IMR-90 (cell line): ENCODE measurements at regions not wholly inside any gene's neighbourhood (a gene's known extent, or its start where the extent isn't known, plus 50 kb on each side); places are given as distances from the start of the nearest gene placed in this dataset.
A peak's percentile ranks its signal among the peaks of the same experiment; 100 is the strongest.

Experiments used
- ATAC-seq: fragments of 200-7000 bp; cut with Tn5 transposase; 2 replicates; pipeline ENCODE4 v1.9.1; 2020; ENCODE audit warnings: low read depth, mild to moderate bottlenecking, moderate library complexity
- BruUV-seq: library from RNA; stranded (reverse); fragments of 400-500 nt; replicated peaks from 2 replicates; lab custom pipeline; 2021; lab: Mats Ljungman, UMichigan
- CTCF ChIA-PET: fragments of 300-600 bp; formaldehyde crosslinking; extraction: SDS; loops from one replicate; lab custom pipeline; 2021; ENCODE audit warnings: antibody characterized with exemption; lab: Yijun Ruan, JAX
- POLR2A ChIA-PET: fragments of 300-600 bp; sonication (Branson Sonifier 250); formaldehyde crosslinking; loops from one replicate; lab custom pipeline; 2022; ENCODE audit warnings: antibody characterized with exemption; ENCODE audit not compliant: unreplicated experiment; lab: Charles Lee
- DNase-seq: peaks from one replicate; pipeline ENCODE4 v3.0.0; 2013
- H2AFZ ChIP-seq: replicated peaks from 2 replicates; pipeline ENCODE3; 2013; ENCODE audit warnings: low read length, mild to moderate bottlenecking; ENCODE audit not compliant: poor library complexity
- H2AK5ac ChIP-seq: 2 replicates; pipeline ENCODE4 v1.6.1; 2013; ENCODE audit warnings: low read depth, low read length, inconsistent platforms
- H2AK9ac ChIP-seq: replicated peaks from 2 replicates; pipeline ENCODE3; 2013; ENCODE audit warnings: mild to moderate bottlenecking, low read depth, low read length, moderate library complexity; ENCODE audit not compliant: poor library complexity
- H2BK120ac ChIP-seq: 2 replicates; pipeline ENCODE4 v1.6.1; 2013; ENCODE audit warnings: low read depth, low read length, inconsistent platforms
- H2BK15ac ChIP-seq: 3 replicates; pipeline ENCODE4 v1.6.1; 2013; ENCODE audit warnings: low read depth, low read length, inconsistent platforms
- H2BK20ac ChIP-seq: 2 replicates; pipeline ENCODE4 v1.6.1; 2013; ENCODE audit warnings: low read depth, mild to moderate bottlenecking, inconsistent platforms, low read length, moderate library complexity
- H2BK5ac ChIP-seq: 2 replicates; pipeline ENCODE4 v1.6.1; 2013; ENCODE audit warnings: mild to moderate bottlenecking, low read depth, low read length, inconsistent platforms; ENCODE audit not compliant: poor library complexity, severe bottlenecking
- H3K14ac ChIP-seq: replicated peaks from 2 replicates; pipeline ENCODE4 v1.6.1; 2013; ENCODE audit warnings: low read depth, low read length, inconsistent platforms
- H3K18ac ChIP-seq: 2 replicates; pipeline ENCODE4 v1.6.1; 2013; ENCODE audit warnings: low read depth, low read length, control low read depth
- H3K23ac ChIP-seq: 2 replicates; pipeline ENCODE4 v1.6.1; 2013; ENCODE audit warnings: low read depth, low read length, inconsistent platforms
- H3K27ac ChIP-seq: 2 replicates; pipeline ENCODE4 v1.5.1; 2013; ENCODE audit warnings: mild to moderate bottlenecking, control low read depth, low read length; ENCODE audit not compliant: insufficient read depth
- H3K27me3 ChIP-seq: 2 replicates; pipeline ENCODE4 v1.6.1; 2013; ENCODE audit warnings: low read length; ENCODE audit not compliant: control insufficient read depth, insufficient read depth
- H3K36me3 ChIP-seq: 2 replicates; pipeline ENCODE4 v1.6.1; 2013; ENCODE audit warnings: low read length, mixed read lengths; ENCODE audit not compliant: control insufficient read depth, insufficient read depth
- H3K4ac ChIP-seq: 2 replicates; pipeline ENCODE4 v1.6.1; 2013; ENCODE audit warnings: low read depth, low read length, inconsistent platforms
- H3K4me1 ChIP-seq: 2 replicates; pipeline ENCODE4 v1.6.1; 2013; ENCODE audit warnings: low read length, mixed read lengths; ENCODE audit not compliant: control insufficient read depth, insufficient read depth
- H3K4me2 ChIP-seq: 2 replicates; pipeline ENCODE4 v1.6.1; 2013; ENCODE audit warnings: low read depth, mild to moderate bottlenecking, control low read depth, low read length, moderate library complexity
- H3K4me3 ChIP-seq: 2 replicates; pipeline ENCODE4 v1.5.1; 2013; ENCODE audit warnings: low read depth, mild to moderate bottlenecking, control low read depth, low read length, moderate library complexity; ENCODE audit not compliant: insufficient read depth
- H3K56ac ChIP-seq: 2 replicates; pipeline ENCODE4 v1.6.1; 2013; ENCODE audit warnings: low read length, inconsistent platforms; ENCODE audit not compliant: insufficient read depth; ENCODE audit errors: extremely low read depth
- H3K79me1 ChIP-seq, 2 experiments: 2 replicates each; pipeline ENCODE4 v1.6.1; 2013; ENCODE audit warnings: low read length in 2 of 2, inconsistent platforms in 1 of 2, low read depth in 1 of 2
- H3K9ac ChIP-seq: 2 replicates; pipeline ENCODE4 v1.6.1; 2013; ENCODE audit warnings: low read depth, low read length, control low read depth
- H3K9me1 ChIP-seq: 2 replicates; pipeline ENCODE4 v1.6.1; 2013; ENCODE audit warnings: low read length, inconsistent platforms; ENCODE audit not compliant: insufficient read depth
- H3K9me3 ChIP-seq: 2 replicates; pipeline ENCODE4 v1.6.1; 2013; ENCODE audit warnings: low read length; ENCODE audit not compliant: control insufficient read depth, insufficient read depth
- H4K20me1 ChIP-seq: 2 replicates; pipeline ENCODE4 v1.6.1; 2013; ENCODE audit warnings: low read length, inconsistent platforms; ENCODE audit not compliant: insufficient read depth
- H4K5ac ChIP-seq: 2 replicates; pipeline ENCODE4 v1.6.1; 2013; ENCODE audit warnings: mild to moderate bottlenecking, low read depth, low read length, control low read depth
- H4K8ac ChIP-seq, 2 experiments: 2 replicates each; pipeline ENCODE4 v1.6.1; 2013; ENCODE audit warnings: low read depth in 2 of 2, low read length in 2 of 2, control low read depth in 1 of 2, inconsistent platforms in 1 of 2
- H4K91ac ChIP-seq: 2 replicates; pipeline ENCODE4 v1.6.1; 2013; ENCODE audit warnings: low read depth, low read length, inconsistent platforms; ENCODE audit not compliant: insufficient read depth
- CEBPB ChIP-seq: IDR thresholded peaks from 2 replicates; pipeline ENCODE4 v1.6.1; 2012; ENCODE audit warnings: low read depth, low read length, improper control_type of control experiment
- MAFK ChIP-seq: IDR thresholded peaks from 2 replicates; pipeline ENCODE4 v1.6.1; 2012; ENCODE audit warnings: low read depth, low read length, improper control_type of control experiment
- MXI1 ChIP-seq: IDR thresholded peaks from 2 replicates; pipeline ENCODE4 v1.6.1; 2012; ENCODE audit warnings: low read depth, mild to moderate bottlenecking, low read length, moderate library complexity, borderline replicate concordance
- POLR2A ChIP-seq: IDR thresholded peaks from 2 replicates; pipeline ENCODE4 v1.6.1; 2012; ENCODE audit warnings: mild to moderate bottlenecking, low read depth, low read length
- RCOR1 ChIP-seq: IDR thresholded peaks from 2 replicates; pipeline ENCODE4 v1.6.1; 2012; ENCODE audit warnings: mild to moderate bottlenecking, low read length, improper control_type of control experiment; ENCODE audit not compliant: insufficient replicate concordance
- SMC3 ChIP-seq: fragments of 150-350 bp; IDR thresholded peaks from 2 replicates; pipeline ENCODE4 v1.6.1; 2016; ENCODE audit warnings: low read depth, mild to moderate bottlenecking, antibody characterized with exemption, low read length, moderate library complexity
- WGBS, 2 experiments: methylation state at CpG; one replicate each; pipeline versions ENCODE4 v1.1.5 to v1.1.7; 2013; ENCODE audit warnings: missing lambda C conversion rate in 2 of 2; ENCODE audit not compliant: insufficient read length in 1 of 2; ENCODE audit errors: extremely low coverage in 2 of 2; 5-methylcytosine and 5-hydroxymethylcytosine counted together
- dilution Hi-C: fragments of 300-500 bp; cut with HindIII; formaldehyde crosslinking; loops from one replicate; pipeline ENCODE4 v1.14.3; 2018; ENCODE audit warnings: low sequenced_read_pairs; ENCODE audit not compliant: unreplicated experiment
- in situ Hi-C: fragments of 300-500 bp; cut with MboI; formaldehyde crosslinking; loops from 3 replicates; pipeline ENCODE4 v1.14.3; 2019; ENCODE audit warnings: low sequenced_read_pairs, inconsistent platforms, mixed read lengths
- intact Hi-C: fragments of 100-400 bp; cut with micrococcal nuclease; formaldehyde crosslinking; loops from 2 replicates; pipeline ENCODE4 v1.10.0; 2022
- TF ChIP-seq, protein P1 (sequence below): conservative IDR thresholded peaks from 2 replicates; pipeline ENCODE4 v1.5.1; 2012; ENCODE audit warnings: mild to moderate bottlenecking, low read depth, low read length, improper control_type of control experiment
- TF ChIP-seq, protein P2 (sequence below): fragments of 150-350 bp; IDR thresholded peaks from 2 replicates; pipeline ENCODE4 v1.6.1; 2016; ENCODE audit warnings: low read depth, mild to moderate bottlenecking, low read length, moderate library complexity, borderline replicate concordance
- TF ChIP-seq, protein P3 (sequence below): fragments of 150-350 bp; IDR thresholded peaks from 2 replicates; pipeline ENCODE4 v1.6.1; 2017; ENCODE audit warnings: mild to moderate bottlenecking, antibody characterized with exemption, low read length, low read depth

DNA sequence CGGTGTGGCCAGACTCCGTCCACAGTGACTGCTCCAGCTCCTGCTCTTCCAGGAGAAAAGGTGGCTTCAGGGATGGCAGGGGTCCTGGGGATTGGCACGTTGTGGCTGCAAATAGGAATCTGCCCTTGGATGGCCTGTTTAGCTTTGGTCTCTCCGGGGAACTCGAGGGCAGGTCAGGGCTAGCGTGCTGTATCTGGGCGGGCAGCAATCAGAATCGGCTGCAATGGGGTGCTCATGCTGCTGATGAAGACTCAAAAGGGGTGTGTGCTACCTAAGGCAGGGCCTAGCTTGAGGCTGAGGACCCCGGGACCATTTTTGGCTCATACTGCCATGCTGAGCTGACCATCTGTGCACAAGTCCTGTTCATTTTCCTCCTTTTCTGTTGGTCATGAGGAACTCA lies 51.3 kb downstream of the RGS12 start:
- dilution Hi-C loops (no loop called here), intact Hi-C loops (no loop called here), in situ Hi-C loops (no loop called here)
- ChIA-PET CTCF (no interaction called here), POLR2A (no interaction called here)
- TF ChIP-seq MXI1: no peak
- TF ChIP-seq RCOR1: no peak
- TF ChIP-seq, protein P1, sequence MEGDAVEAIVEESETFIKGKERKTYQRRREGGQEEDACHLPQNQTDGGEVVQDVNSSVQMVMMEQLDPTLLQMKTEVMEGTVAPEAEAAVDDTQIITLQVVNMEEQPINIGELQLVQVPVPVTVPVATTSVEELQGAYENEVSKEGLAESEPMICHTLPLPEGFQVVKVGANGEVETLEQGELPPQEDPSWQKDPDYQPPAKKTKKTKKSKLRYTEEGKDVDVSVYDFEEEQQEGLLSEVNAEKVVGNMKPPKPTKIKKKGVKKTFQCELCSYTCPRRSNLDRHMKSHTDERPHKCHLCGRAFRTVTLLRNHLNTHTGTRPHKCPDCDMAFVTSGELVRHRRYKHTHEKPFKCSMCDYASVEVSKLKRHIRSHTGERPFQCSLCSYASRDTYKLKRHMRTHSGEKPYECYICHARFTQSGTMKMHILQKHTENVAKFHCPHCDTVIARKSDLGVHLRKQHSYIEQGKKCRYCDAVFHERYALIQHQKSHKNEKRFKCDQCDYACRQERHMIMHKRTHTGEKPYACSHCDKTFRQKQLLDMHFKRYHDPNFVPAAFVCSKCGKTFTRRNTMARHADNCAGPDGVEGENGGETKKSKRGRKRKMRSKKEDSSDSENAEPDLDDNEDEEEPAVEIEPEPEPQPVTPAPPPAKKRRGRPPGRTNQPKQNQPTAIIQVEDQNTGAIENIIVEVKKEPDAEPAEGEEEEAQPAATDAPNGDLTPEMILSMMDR: no peak
- TF ChIP-seq CEBPB: no peak
- TF ChIP-seq, protein P2, sequence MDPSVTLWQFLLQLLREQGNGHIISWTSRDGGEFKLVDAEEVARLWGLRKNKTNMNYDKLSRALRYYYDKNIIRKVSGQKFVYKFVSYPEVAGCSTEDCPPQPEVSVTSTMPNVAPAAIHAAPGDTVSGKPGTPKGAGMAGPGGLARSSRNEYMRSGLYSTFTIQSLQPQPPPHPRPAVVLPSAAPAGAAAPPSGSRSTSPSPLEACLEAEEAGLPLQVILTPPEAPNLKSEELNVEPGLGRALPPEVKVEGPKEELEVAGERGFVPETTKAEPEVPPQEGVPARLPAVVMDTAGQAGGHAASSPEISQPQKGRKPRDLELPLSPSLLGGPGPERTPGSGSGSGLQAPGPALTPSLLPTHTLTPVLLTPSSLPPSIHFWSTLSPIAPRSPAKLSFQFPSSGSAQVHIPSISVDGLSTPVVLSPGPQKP: no peak
- TF ChIP-seq, protein P3, sequence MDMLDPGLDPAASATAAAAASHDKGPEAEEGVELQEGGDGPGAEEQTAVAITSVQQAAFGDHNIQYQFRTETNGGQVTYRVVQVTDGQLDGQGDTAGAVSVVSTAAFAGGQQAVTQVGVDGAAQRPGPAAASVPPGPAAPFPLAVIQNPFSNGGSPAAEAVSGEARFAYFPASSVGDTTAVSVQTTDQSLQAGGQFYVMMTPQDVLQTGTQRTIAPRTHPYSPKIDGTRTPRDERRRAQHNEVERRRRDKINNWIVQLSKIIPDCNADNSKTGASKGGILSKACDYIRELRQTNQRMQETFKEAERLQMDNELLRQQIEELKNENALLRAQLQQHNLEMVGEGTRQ: no peak
- TF ChIP-seq MAFK: no peak
- TF ChIP-seq POLR2A: no peak
- no peak for TF ChIP-seq SMC3
- peak overlapping the region; percentile 27; the same call in 1 of the 2 replicates for H4K91ac ChIP-seq
- H3K27ac ChIP-seq: no peak overlapping the region
- no peak overlapping the region for H3K23ac ChIP-seq
- WGBS, 2 experiments: 90% methylated on average over 7 of the region's 9 CpGs; no CpG with 5 or more reads in 1 of the 2 experiments
- H3K4me3 ChIP-seq: no peak overlapping the region
- peaks cover 3% of the 10 kb centered on the region; the same call in 1 of the 2 replicates for H4K20me1 ChIP-seq
- H2AK9ac ChIP-seq: no peak overlapping the region
- H3K9me3 ChIP-seq: no peaks in the 10 kb centered on the region
- peak overlapping the region; percentile 79; the same call in 1 of the 2 replicates for H2AK5ac ChIP-seq
- peaks cover 8% of the 10 kb centered on the region; the same call in 1 of the 2 replicates for H3K36me3 ChIP-seq
- H4K8ac ChIP-seq: no peak overlapping the region
- DNase-seq (no peak), ATAC-seq (no peak)
- H3K27me3 ChIP-seq: no peaks in the 10 kb centered on the region
- H3K56ac ChIP-seq: no peak overlapping the region
- no peak overlapping the region for H2BK15ac ChIP-seq
- H3K18ac ChIP-seq: no peak overlapping the region
- peak overlapping the region; percentile 36; the same call in 1 of the 2 replicates for H3K4ac ChIP-seq
- no peak overlapping the region for H2AFZ ChIP-seq
- peaks cover 19 to 66% of the 10 kb centered on the region in 2 experiments for H3K79me1 ChIP-seq
- H3K9me1 ChIP-seq: peaks cover 6% of the 10 kb centered on the region; the same call in 1 of the 2 replicates
- H3K4me1 ChIP-seq: peaks cover 15% of the 10 kb centered on the region
- H2BK5ac ChIP-seq: no peak overlapping the region
- no peak overlapping the region; the same call in 1 of the 2 replicates for H2BK20ac ChIP-seq
- no peak overlapping the region for H2BK120ac ChIP-seq
- BruUV-seq: no TSS peak
- H3K14ac ChIP-seq: no peak overlapping the region
- no peak overlapping the region for H3K4me2 ChIP-seq
- no peak overlapping the region for H3K9ac ChIP-seq
- H4K5ac ChIP-seq: no peak overlapping the region
